Calu3 (cell line): ENCODE measurements at regions not wholly inside any gene's neighbourhood (a gene's known extent, or its start where the extent isn't known, plus 50 kb on each side); places are given as distances from the start of the nearest gene placed in this dataset.

Experiments
- BruUV-seq: library from RNA; stranded (reverse); fragments of 400-500 nt; replicated peaks from 2 replicates; lab custom pipeline; 2021; lab: Mats Ljungman, UMichigan
- CTCF ChIA-PET: fragments of 300-600 bp; sonication (Branson Sonifier 250); formaldehyde crosslinking; loops from one replicate; lab custom pipeline; 2022; ENCODE audit warnings: antibody characterized with exemption; lab: Charles Lee
- DNase-seq: peaks from one replicate; pipeline ENCODE4 v3.0.0; 2022
- H3K27ac Mint-ChIP-seq: one replicate; pipeline ENCODE4 v1.8.0; 2022; ENCODE audit warnings: mixed read lengths; ENCODE audit not compliant: unreplicated experiment
- H3K27me3 Mint-ChIP-seq: one replicate; pipeline ENCODE4 v1.8.0; 2022; ENCODE audit warnings: mixed read lengths; ENCODE audit not compliant: unreplicated experiment
- H3K36me3 Mint-ChIP-seq: one replicate; pipeline ENCODE4 v1.8.0; 2022; ENCODE audit warnings: mild to moderate bottlenecking, moderate library complexity, mixed read lengths; ENCODE audit not compliant: insufficient read depth, unreplicated experiment
- H3K4me1 Mint-ChIP-seq: one replicate; pipeline ENCODE4 v1.8.0; 2022; ENCODE audit warnings: mild to moderate bottlenecking, low read depth, mixed read lengths; ENCODE audit not compliant: unreplicated experiment
- H3K4me3 Mint-ChIP-seq: one replicate; pipeline ENCODE4 v1.8.0; 2022; ENCODE audit warnings: mild to moderate bottlenecking, low read depth, moderate library complexity, mixed read lengths; ENCODE audit not compliant: unreplicated experiment
- H3K9me3 Mint-ChIP-seq: one replicate; pipeline ENCODE4 v1.8.0; 2022; ENCODE audit warnings: low read depth, mixed read lengths; ENCODE audit not compliant: unreplicated experiment
- CTCF ChIP-seq: fragments of 200-600 bp; IDR thresholded peaks from one replicate; pipeline ENCODE4 v1.8.0; 2022; ENCODE audit warnings: antibody characterized with exemption; ENCODE audit not compliant: unreplicated experiment
- intact Hi-C: fragments of 100-400 bp; cut with micrococcal nuclease; formaldehyde crosslinking; loops from one replicate; pipeline ENCODE4 v1.10.0; 2022; ENCODE audit not compliant: unreplicated experiment

GRCh38 chr7:125030756-125031387 is 101.2 kb upstream of the POT1 start:
- intact Hi-C loops: no loop called here
- no peaks in the 10 kb centered on the region for H3K27me3 Mint-ChIP-seq
- H3K4me3 Mint-ChIP-seq: no peak overlapping the region
- H3K27ac Mint-ChIP-seq: no peak overlapping the region
- H3K36me3 Mint-ChIP-seq: no peaks in the 10 kb centered on the region
- TF ChIP-seq CTCF: no peak
- CTCF ChIA-PET: no interaction called here
- no peak for DNase-seq
- BruUV-seq: no TSS peak
- H3K9me3 Mint-ChIP-seq: no peaks in the 10 kb centered on the region
- H3K4me1 Mint-ChIP-seq: no peaks in the 10 kb centered on the region

- no peak overlapping the region for H3K4me3 Mint-ChIP-seq
- no peaks in the 10 kb centered on the region for H3K36me3 Mint-ChIP-seq
- H3K4me1 Mint-ChIP-seq: no peaks in the 10 kb centered on the region
- CTCF ChIA-PET: no interaction called here
- TF ChIP-seq CTCF: no peak
- peaks cover 4% of the 10 kb centered on the region for H3K9me3 Mint-ChIP-seq
- no peaks in the 10 kb centered on the region for H3K27me3 Mint-ChIP-seq
- BruUV-seq: no TSS peak
- no peak for DNase-seq
- intact Hi-C loops: no loop called here
- no peak overlapping the region for H3K27ac Mint-ChIP-seq
These were observed 96.0 kb upstream of the POT1 start for GRCh38 chr7:125025620-125026019.

GRCh38 chr7:125020801-125021200 is 91.2 kb upstream of the POT1 start:
- no peak for TF ChIP-seq CTCF
- CTCF ChIA-PET: no interaction called here
- intact Hi-C loops: no loop called here
- no peaks in the 10 kb centered on the region for H3K36me3 Mint-ChIP-seq
- no peaks in the 10 kb centered on the region for H3K27me3 Mint-ChIP-seq
- peaks cover 4% of the 10 kb centered on the region for H3K9me3 Mint-ChIP-seq
- no peak overlapping the region for H3K27ac Mint-ChIP-seq
- H3K4me1 Mint-ChIP-seq: no peaks in the 10 kb centered on the region
- H3K4me3 Mint-ChIP-seq: no peak overlapping the region
- no peak for DNase-seq
- no TSS peak for BruUV-seq

- no peak for TF ChIP-seq CTCF
- Mint-ChIP-seq H3K4me1 (peaks cover 10% of the 10 kb centered on the region), H3K27me3 (no peaks in the 10 kb centered on the region), H3K9me3 (no peaks in the 10 kb centered on the region), H3K36me3 (no peaks in the 10 kb centered on the region), H3K27ac (no peak overlapping the region), H3K4me3 (no peak overlapping the region)
- DNase-seq: no peak
- CTCF ChIA-PET: interaction anchor here (1.0 kb wide), 1 partner anchor 16 kb away, joined by 3 read pairs; no protein-coding TSS in a partner anchor
- intact Hi-C loops: no loop called here
- BruUV-seq: no TSS peak
These were observed 80.9 kb upstream of the POT1 start for GRCh38 chr7:125010540-125010939.
